Vagina (tissue), 2 donors: ENCODE measurements at regions not wholly inside any gene's neighbourhood (a gene's known extent, or its start where the extent isn't known, plus 50 kb on each side); places are given as distances from the start of the nearest gene placed in this dataset.

Experiments used
- CTCF ChIP-seq, 3 experiments: fragments of 450-650 bp in 2 of 3; fragments of 200-600 bp in 1 of 3; sonication (generic) in 1 of 3; IDR thresholded peaks; one replicate each; pipeline ENCODE4 v1.5.1; 2017 to 2019; ENCODE audit warnings: antibody characterized with exemption in 3 of 3, mild to moderate bottlenecking in 2 of 3, moderate library complexity in 2 of 3
- POLR2A ChIP-seq, 2 donors: fragments of 450-650 bp; IDR thresholded peaks; one replicate each; pipeline ENCODE4 v1.6.1; 2017; ENCODE audit warnings: antibody characterized with exemption in 2 of 2, mild to moderate bottlenecking in 2 of 2, moderate library complexity in 2 of 2
- POLR2AphosphoS5 ChIP-seq, 2 donors: sonication (generic); formaldehyde crosslinking; IDR thresholded peaks; one replicate each; pipeline ENCODE4 v1.9.0; 2017; ENCODE audit warnings: antibody characterized with exemption in 2 of 2, mild to moderate bottlenecking in 2 of 2, low read depth in 1 of 2; ENCODE audit not compliant: insufficient read depth in 1 of 2

GRCh38 chr10:121188005-121188404 lies 336.8 kb downstream of the WDR11 start:
- no peak for TF ChIP-seq CTCF (IDR thresholded peaks at IDR 0.05)
- peak in 1 of 2 donors; percentile 13 for TF ChIP-seq POLR2AphosphoS5 (IDR thresholded peaks at IDR 0.05; ENCODE audit: insufficient read depth in 1 of 2, low read depth in 1 of 2)
- TF ChIP-seq POLR2A (IDR thresholded peaks at IDR 0.05), result no peak
